Kidney epithelial cell (primary cell): ENCODE measurements at regions not wholly inside any gene's neighbourhood (a gene's known extent, or its start where the extent isn't known, plus 50 kb on each side); places are given as distances from the start of the nearest gene placed in this dataset.

ENCODE experiments used
- DNase-seq: peaks from one replicate; pipeline ENCODE4 v3.0.0-alpha.2; 2010; ENCODE audit warnings: low read depth
- H3K27me3 ChIP-seq: 2 replicates; pipeline ENCODE4 v1.6.0; 2011; ENCODE audit warnings: low read length; ENCODE audit not compliant: control insufficient read depth, insufficient read depth
- H3K36me3 ChIP-seq: 2 replicates; pipeline ENCODE4 v1.5.1; 2011; ENCODE audit warnings: low read length; ENCODE audit not compliant: control insufficient read depth, insufficient read depth
- H3K4me3 ChIP-seq: 2 replicates; pipeline ENCODE4 v1.5.1; 2011; ENCODE audit warnings: low read depth, mild to moderate bottlenecking, control low read depth, low read length
- TF ChIP-seq, protein P1 (sequence below): IDR thresholded peaks from 2 replicates; pipeline ENCODE4 v1.5.1; 2011; ENCODE audit warnings: mild to moderate bottlenecking, moderate library complexity, low read length, control low read depth, inconsistent platforms; ENCODE audit not compliant: insufficient read depth, poor library complexity, severe bottlenecking

DNA sequence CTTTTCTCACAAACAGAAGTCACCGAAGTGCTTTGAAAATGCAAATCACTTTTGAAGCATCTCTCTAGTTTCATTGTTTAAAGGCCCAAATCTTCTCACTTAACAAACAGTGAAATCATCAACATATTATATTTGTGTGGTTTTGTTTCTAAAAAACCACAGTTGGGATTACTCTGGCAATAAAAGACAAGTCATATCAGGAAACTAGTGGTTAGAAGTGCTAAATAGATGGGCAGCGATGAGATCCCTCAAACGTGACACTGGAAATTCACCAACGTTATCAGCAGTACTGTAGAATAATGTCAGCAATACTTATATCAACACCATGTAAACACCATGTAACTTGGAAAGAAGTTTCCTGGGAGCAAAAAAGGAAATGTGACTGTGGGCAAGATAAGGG, 893.5 kb downstream of the SUCLG1 start:
- no peaks in the 10 kb centered on the region for H3K27me3 ChIP-seq

DNA sequence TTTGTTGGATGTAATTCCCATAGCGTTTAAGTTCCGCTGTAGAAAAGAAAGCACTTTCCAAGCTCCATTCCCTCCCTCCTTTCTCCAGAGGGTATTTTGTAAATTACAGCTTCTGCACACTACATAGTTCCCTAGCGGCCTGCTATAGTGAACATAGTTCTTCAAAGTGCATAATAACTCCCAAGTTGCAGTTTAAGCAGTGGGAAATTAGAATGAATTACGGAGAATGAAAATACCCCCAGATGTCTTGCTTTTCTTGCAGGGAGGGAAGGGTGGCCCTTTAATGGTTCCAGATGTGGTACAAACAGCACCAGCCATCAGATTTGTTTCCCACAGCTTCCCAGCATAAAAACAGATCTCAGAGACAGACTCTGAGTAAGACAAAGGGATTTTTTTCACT, 893.9 kb downstream of the SUCLG1 start:
- H3K36me3 ChIP-seq: no peaks in the 10 kb centered on the region
- TF ChIP-seq, protein P1, sequence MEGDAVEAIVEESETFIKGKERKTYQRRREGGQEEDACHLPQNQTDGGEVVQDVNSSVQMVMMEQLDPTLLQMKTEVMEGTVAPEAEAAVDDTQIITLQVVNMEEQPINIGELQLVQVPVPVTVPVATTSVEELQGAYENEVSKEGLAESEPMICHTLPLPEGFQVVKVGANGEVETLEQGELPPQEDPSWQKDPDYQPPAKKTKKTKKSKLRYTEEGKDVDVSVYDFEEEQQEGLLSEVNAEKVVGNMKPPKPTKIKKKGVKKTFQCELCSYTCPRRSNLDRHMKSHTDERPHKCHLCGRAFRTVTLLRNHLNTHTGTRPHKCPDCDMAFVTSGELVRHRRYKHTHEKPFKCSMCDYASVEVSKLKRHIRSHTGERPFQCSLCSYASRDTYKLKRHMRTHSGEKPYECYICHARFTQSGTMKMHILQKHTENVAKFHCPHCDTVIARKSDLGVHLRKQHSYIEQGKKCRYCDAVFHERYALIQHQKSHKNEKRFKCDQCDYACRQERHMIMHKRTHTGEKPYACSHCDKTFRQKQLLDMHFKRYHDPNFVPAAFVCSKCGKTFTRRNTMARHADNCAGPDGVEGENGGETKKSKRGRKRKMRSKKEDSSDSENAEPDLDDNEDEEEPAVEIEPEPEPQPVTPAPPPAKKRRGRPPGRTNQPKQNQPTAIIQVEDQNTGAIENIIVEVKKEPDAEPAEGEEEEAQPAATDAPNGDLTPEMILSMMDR: no peak
- H3K27me3 ChIP-seq: no peaks in the 10 kb centered on the region
- H3K4me3 ChIP-seq: no peak overlapping the region
- DNase-seq: no peak

More for the DNA sequence above, 893.5 kb downstream of the SUCLG1 start:
- TF ChIP-seq, protein P1: no peak
- no peaks in the 10 kb centered on the region for H3K36me3 ChIP-seq
- no peak for DNase-seq
- H3K4me3 ChIP-seq: no peak overlapping the region

DNA sequence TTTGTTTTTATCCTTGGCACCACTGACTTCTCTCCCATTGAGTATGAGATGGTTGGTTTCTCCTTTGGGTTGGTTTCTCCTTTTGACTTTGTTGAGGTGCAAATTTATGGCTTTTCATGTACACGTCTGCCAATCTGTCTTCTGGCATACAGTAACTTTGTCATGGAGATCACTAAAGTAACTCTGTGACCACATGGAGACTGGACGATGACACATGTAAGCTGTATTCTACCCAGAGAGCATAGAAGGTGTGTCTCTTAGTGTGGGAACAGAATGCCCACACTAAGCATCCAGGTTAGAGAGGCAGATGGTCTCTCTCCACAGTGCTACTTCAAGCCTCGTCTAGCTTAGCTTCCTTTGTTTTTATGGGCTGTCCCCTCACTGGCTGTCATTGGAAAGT, 897.5 kb downstream of the SUCLG1 start:
- no peaks in the 10 kb centered on the region for H3K36me3 ChIP-seq
- TF ChIP-seq, protein P1: no peak
- no peak overlapping the region for H3K4me3 ChIP-seq
- no peaks in the 10 kb centered on the region for H3K27me3 ChIP-seq
- no peak for DNase-seq

DNA sequence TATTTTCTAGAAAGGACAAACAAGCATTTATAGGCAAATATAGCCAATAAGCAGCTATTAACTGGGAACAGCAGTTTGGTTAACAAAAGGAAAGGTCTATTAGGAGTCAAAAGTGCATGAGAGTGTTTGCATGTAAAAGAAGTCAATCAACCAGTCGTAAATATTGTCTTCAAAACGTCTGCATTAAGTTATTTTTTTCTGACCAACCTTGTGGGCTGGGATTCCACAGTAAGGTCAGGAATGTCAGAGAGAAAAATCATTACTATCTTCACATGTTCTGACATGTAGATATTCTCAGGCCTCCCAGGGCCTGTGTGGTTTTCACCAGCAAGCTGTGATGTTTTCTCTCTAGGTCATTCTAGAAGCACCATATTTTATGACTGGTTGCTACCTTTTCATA, 922.5 kb downstream of the SUCLG1 start:
- Histone ChIP-seq H3K36me3 (no peaks in the 10 kb centered on the region), H3K27me3 (no peaks in the 10 kb centered on the region), H3K4me3 (no peak overlapping the region)
- DNase-seq: no peak
- TF ChIP-seq, protein P1: no peak

DNA sequence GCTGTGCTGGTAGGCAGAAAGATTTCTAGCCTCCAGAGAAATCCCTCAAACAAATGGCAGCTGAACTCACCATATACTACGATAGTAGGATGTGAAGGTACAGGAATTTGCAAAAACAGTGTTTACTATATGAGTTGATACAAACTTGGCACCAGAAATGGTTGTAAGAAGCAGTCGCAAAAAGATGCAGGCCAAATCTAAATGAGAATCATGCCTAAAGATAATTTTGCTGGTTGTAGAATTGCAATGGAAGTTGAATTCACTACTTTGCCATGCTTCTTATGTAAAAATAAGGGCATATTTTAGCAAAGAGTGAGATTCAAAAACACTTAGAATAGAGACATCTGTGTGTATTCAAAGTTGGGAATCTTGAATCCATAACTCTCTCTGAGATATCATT, 924.7 kb downstream of the SUCLG1 start:
- Histone ChIP-seq H3K4me3 (no peak overlapping the region), H3K27me3 (no peaks in the 10 kb centered on the region), H3K36me3 (no peaks in the 10 kb centered on the region)
- no peak for DNase-seq
- TF ChIP-seq, protein P1: no peak

DNA sequence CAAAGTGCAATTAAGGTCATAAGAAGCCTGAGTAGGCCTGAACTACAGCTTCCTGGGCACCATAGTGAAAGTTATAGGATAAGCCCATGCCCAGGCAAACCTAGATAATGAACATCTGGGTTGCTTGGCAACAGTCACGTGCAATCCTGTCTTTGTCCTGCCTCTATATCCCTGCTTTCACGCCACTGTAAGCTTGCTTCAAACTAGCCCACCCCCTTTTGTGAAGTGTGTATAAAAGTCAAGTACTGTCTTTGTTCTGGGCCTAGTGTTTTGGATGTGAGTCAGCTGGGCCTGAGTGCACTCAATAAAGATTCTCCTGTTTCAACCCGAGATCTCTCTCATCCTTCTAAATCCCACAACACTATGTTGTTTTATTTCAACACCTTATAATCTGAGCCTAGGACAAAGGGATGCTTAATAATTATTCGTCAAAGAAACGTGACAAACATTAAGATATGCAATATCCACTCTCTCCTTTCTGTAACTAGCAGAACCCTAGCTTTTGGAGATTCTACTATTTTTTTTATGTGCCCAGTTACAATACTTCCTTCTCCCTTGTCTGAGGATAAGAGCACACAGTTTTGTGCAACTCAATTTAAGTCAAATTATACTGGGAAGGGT, 927.8 kb downstream of the SUCLG1 start:
- TF ChIP-seq, protein P1: no peak
- DNase-seq: no peak
- no peaks in the 10 kb centered on the region for H3K27me3 ChIP-seq
- H3K36me3 ChIP-seq: no peaks in the 10 kb centered on the region
- H3K4me3 ChIP-seq: no peak overlapping the region
